ENCODE measurements at regions not wholly inside any gene's neighbourhood (a gene's known extent, or its start where the extent isn't known, plus 50 kb on each side); places are given as distances from the start of the nearest gene placed in this dataset.
A peak's percentile ranks its signal among the peaks of the same experiment; 100 is the strongest.

DNA sequence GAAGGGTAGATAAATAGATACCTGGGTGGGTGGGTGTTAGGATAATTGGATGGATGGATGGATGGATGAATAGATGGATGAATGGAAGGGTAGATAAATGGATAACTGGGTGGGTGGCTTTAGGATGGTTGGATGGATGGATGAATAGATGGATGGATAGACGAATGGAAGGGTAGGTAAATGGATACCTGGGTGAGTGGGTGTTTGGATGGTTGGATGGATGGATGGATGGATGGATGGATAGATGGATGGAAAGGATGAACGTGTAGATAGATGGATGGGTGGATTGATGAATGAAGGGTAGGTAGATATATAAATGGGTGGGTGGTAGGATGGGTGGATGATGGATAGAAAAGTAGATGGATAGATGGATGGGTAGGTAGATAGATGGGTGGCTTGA lies 59.8 kb upstream of the RXRA start:
- no peaks in the 10 kb centered on the region for H3K36me3 ChIP-seq (ENCODE audit: control insufficient read depth, insufficient read depth, low read length)
- no peak overlapping the region for H3K27ac ChIP-seq (ENCODE audit: low read depth, low read length)
- Mint-ChIP-seq H3K27me3 (ENCODE audit: insufficient read depth) (no peaks in the 10 kb centered on the region), H3K9me3 (no peaks in the 10 kb centered on the region), H3K4me3 (no peak overlapping the region), H3K27ac (no peak overlapping the region), H3K36me3 (ENCODE audit: low read depth) (no peaks in the 10 kb centered on the region), H3K4me1 (peaks cover 23% of the 10 kb centered on the region)
- no peak for DNase-seq
- H3K4me3 ChIP-seq (ENCODE audit: low read length), result no peak overlapping the region
- no peak for TF ChIP-seq CTCF (conservative IDR thresholded peaks at IDR 0.05)
- WGBS, 2 experiments (ENCODE audit: insufficient coverage in 1 of 2, insufficient read length in 1 of 2), result 83 to 87% methylated on average over 2 of the region's 2 CpGs
- H3K9ac ChIP-seq (ENCODE audit: extremely low read depth, low read length, poor library complexity, severe bottlenecking), result no peak overlapping the region
- H3K9me3 ChIP-seq (ENCODE audit: control insufficient read depth, low read length), result no peaks in the 10 kb centered on the region
- no peaks in the 10 kb centered on the region for H3K27me3 ChIP-seq (ENCODE audit: control insufficient read depth, insufficient read depth, low read length, poor library complexity, severe bottlenecking)
- peaks cover 9% of the 10 kb centered on the region for H3K4me1 ChIP-seq (ENCODE audit: control insufficient read depth, insufficient read depth, low read length)

- DNase-seq, result peak; percentile 77
- H3K4me3 Mint-ChIP-seq, result no peak overlapping the region
- no peaks in the 10 kb centered on the region for H3K9me3 Mint-ChIP-seq
- no peaks in the 10 kb centered on the region for H3K36me3 Mint-ChIP-seq (ENCODE audit: low read depth)
- WGBS, 2 experiments (ENCODE audit: insufficient coverage in 1 of 2, insufficient read length in 1 of 2), result 72 to 75% methylated on average over 7 to 11 of the region's 11 CpGs
- H3K4me3 ChIP-seq (ENCODE audit: low read length), result no peak overlapping the region
- no peaks in the 10 kb centered on the region for H3K9me3 ChIP-seq (ENCODE audit: control insufficient read depth, low read length)
- peaks cover 9% of the 10 kb centered on the region for H3K4me1 ChIP-seq (ENCODE audit: control insufficient read depth, insufficient read depth, low read length)
- H3K27ac Mint-ChIP-seq, result no peak overlapping the region
- no peaks in the 10 kb centered on the region for H3K27me3 ChIP-seq (ENCODE audit: control insufficient read depth, insufficient read depth, low read length, poor library complexity, severe bottlenecking)
- H3K36me3 ChIP-seq (ENCODE audit: control insufficient read depth, insufficient read depth, low read length), result no peaks in the 10 kb centered on the region
- H3K4me1 Mint-ChIP-seq, result peaks cover 23% of the 10 kb centered on the region
- H3K27me3 Mint-ChIP-seq (ENCODE audit: insufficient read depth), result no peaks in the 10 kb centered on the region
- TF ChIP-seq CTCF (conservative IDR thresholded peaks at IDR 0.05), result peak; percentile 67
- no peak overlapping the region for H3K27ac ChIP-seq (ENCODE audit: low read depth, low read length)
- no peak overlapping the region for H3K9ac ChIP-seq (ENCODE audit: extremely low read depth, low read length, poor library complexity, severe bottlenecking)
Observed at GRCh38 chr9:134267305-134267880, 58.9 kb upstream of the RXRA start.

DNA sequence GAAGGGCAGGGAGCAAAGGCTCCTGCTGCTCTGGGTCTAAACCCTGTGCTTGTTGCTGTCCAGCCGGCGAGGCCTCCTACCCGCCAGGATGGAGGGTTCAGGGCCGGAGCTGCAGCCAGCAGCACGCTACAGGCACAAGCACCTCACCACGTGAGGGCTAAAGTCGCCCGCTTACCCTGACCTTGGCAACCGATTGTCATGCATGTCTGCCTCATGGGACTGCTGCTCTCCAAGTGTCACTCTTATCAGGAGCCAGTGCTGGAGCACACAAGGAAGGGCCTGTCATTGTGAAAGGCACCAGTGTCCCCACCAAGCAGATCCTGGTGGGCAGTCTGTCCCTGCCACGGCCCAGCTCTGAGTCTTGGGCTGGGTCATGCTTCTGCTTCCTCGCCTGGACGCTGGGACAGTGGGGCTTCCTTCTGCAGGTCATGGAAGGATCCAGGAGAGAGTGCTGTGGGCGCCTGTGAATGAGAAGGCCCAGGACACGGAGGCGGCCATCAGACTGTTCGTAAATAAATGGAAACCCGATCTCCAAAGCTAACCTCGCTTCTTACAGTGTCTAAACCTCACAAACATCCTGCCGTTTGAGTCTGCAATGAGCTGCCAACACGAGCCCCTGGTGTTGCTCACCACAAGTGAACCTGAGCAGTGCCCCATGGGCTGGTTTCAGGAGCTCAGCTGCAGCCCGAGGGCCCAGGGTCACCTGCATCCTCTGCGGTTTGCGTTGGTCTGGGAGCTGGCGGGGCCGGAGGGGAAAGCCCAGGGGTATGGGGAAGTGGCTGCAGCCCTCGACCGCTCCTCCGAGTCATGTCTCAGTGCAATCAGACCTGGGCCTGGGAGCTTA lies 58.2 kb upstream of the RXRA start:
- no peaks in the 10 kb centered on the region for H3K36me3 ChIP-seq (ENCODE audit: control insufficient read depth, insufficient read depth, low read length)
- H3K36me3 Mint-ChIP-seq (ENCODE audit: low read depth), result no peaks in the 10 kb centered on the region
- H3K4me1 ChIP-seq (ENCODE audit: control insufficient read depth, insufficient read depth, low read length), result peaks cover 9% of the 10 kb centered on the region
- H3K4me1 Mint-ChIP-seq, result peaks cover 23% of the 10 kb centered on the region
- no peaks in the 10 kb centered on the region for H3K9me3 ChIP-seq (ENCODE audit: control insufficient read depth, low read length)
- WGBS, 2 experiments (ENCODE audit: insufficient coverage in 1 of 2, insufficient read length in 1 of 2), result 85 to 86% methylated on average over 27 to 28 of the region's 28 CpGs
- peak overlapping the region; percentile 48 for H3K27ac Mint-ChIP-seq
- H3K4me3 Mint-ChIP-seq, result no peak overlapping the region
- no peaks in the 10 kb centered on the region for H3K27me3 ChIP-seq (ENCODE audit: control insufficient read depth, insufficient read depth, low read length, poor library complexity, severe bottlenecking)
- H3K27ac ChIP-seq (ENCODE audit: low read depth, low read length), result no peak overlapping the region
- no peak overlapping the region for H3K9ac ChIP-seq (ENCODE audit: extremely low read depth, low read length, poor library complexity, severe bottlenecking)
- H3K27me3 Mint-ChIP-seq (ENCODE audit: insufficient read depth), result no peaks in the 10 kb centered on the region
- DNase-seq, result no peak
- no peak overlapping the region for H3K4me3 ChIP-seq (ENCODE audit: low read length)
- no peaks in the 10 kb centered on the region for H3K9me3 Mint-ChIP-seq
- no peak for TF ChIP-seq CTCF (conservative IDR thresholded peaks at IDR 0.05)
